ENCODE measurements at regions not wholly inside any gene's neighbourhood (a gene's known extent, or its start where the extent isn't known, plus 50 kb on each side); places are given as distances from the start of the nearest gene placed in this dataset.

GRCh38 chr17:34756637-34757021 lies 177.2 kb downstream of the TMEM132E start:
- no peak overlapping the region for H3K4me3 ChIP-seq (ENCODE audit: low read depth, low read length)
- no peak overlapping the region for H3K27ac ChIP-seq
- no peaks in the 10 kb centered on the region for H3K36me3 ChIP-seq (replicated peaks)
- DNase-seq: no peak
- H3K27me3 ChIP-seq (replicated peaks): no peaks in the 10 kb centered on the region
- TF ChIP-seq, protein P1, sequence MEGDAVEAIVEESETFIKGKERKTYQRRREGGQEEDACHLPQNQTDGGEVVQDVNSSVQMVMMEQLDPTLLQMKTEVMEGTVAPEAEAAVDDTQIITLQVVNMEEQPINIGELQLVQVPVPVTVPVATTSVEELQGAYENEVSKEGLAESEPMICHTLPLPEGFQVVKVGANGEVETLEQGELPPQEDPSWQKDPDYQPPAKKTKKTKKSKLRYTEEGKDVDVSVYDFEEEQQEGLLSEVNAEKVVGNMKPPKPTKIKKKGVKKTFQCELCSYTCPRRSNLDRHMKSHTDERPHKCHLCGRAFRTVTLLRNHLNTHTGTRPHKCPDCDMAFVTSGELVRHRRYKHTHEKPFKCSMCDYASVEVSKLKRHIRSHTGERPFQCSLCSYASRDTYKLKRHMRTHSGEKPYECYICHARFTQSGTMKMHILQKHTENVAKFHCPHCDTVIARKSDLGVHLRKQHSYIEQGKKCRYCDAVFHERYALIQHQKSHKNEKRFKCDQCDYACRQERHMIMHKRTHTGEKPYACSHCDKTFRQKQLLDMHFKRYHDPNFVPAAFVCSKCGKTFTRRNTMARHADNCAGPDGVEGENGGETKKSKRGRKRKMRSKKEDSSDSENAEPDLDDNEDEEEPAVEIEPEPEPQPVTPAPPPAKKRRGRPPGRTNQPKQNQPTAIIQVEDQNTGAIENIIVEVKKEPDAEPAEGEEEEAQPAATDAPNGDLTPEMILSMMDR (IDR thresholded peaks at IDR 0.05; ENCODE audit: low read depth, low read length, missing control alignments): no peak
- in situ Hi-C loops (cut with HindIII; ENCODE audit: low pct_ligation_motif_present, low sequenced_read_pairs): no loop called here

- no peaks in the 10 kb centered on the region for H3K36me3 ChIP-seq (replicated peaks)
- H3K27me3 ChIP-seq (replicated peaks): no peaks in the 10 kb centered on the region
- TF ChIP-seq, protein P1 (IDR thresholded peaks at IDR 0.05; ENCODE audit: low read depth, low read length, missing control alignments): no peak
- H3K4me3 ChIP-seq (ENCODE audit: low read depth, low read length): no peak overlapping the region
- no peak for DNase-seq
- in situ Hi-C loops (cut with HindIII; ENCODE audit: low pct_ligation_motif_present, low sequenced_read_pairs): no loop called here
- no peak overlapping the region for H3K27ac ChIP-seq
Observed at GRCh38 chr17:34755981-34756636, 176.7 kb downstream of the TMEM132E start.

GRCh38 chr17:34755371-34755770 lies 176.0 kb downstream of the TMEM132E start:
- no peak for DNase-seq
- Histone ChIP-seq H3K4me3 (ENCODE audit: low read depth, low read length) (no peak overlapping the region), H3K27me3 (replicated peaks) (no peaks in the 10 kb centered on the region), H3K27ac (no peak overlapping the region), H3K36me3 (replicated peaks) (no peaks in the 10 kb centered on the region)
- TF ChIP-seq, protein P1 (IDR thresholded peaks at IDR 0.05; ENCODE audit: low read depth, low read length, missing control alignments): no peak
- in situ Hi-C loops (cut with HindIII; ENCODE audit: low pct_ligation_motif_present, low sequenced_read_pairs): no loop called here

GRCh38 chr17:34750004-34750403 lies 170.6 kb downstream of the TMEM132E start:
- in situ Hi-C loops (cut with HindIII; ENCODE audit: low pct_ligation_motif_present, low sequenced_read_pairs): no loop called here
- Histone ChIP-seq H3K27ac (no peak overlapping the region), H3K27me3 (replicated peaks) (no peaks in the 10 kb centered on the region), H3K4me3 (ENCODE audit: low read depth, low read length) (no peak overlapping the region), H3K36me3 (replicated peaks) (no peaks in the 10 kb centered on the region)
- TF ChIP-seq, protein P1 (IDR thresholded peaks at IDR 0.05; ENCODE audit: low read depth, low read length, missing control alignments): no peak
- no peak for DNase-seq

- in situ Hi-C loops (cut with HindIII; ENCODE audit: low pct_ligation_motif_present, low sequenced_read_pairs): no loop called here
- Histone ChIP-seq H3K4me3 (ENCODE audit: low read depth, low read length) (no peak overlapping the region), H3K27ac (no peak overlapping the region), H3K36me3 (replicated peaks) (no peaks in the 10 kb centered on the region), H3K27me3 (replicated peaks) (no peaks in the 10 kb centered on the region)
- TF ChIP-seq, protein P1 (IDR thresholded peaks at IDR 0.05; ENCODE audit: low read depth, low read length, missing control alignments): no peak
- DNase-seq: no peak
Observed at GRCh38 chr17:34741967-34742366, 162.6 kb downstream of the TMEM132E start.

Measured in brain microvascular endothelial cell (primary cell).